ENCODE measurements at regions not wholly inside any gene's neighbourhood (a gene's known extent, or its start where the extent isn't known, plus 50 kb on each side); places are given as distances from the start of the nearest gene placed in this dataset.

GRCh38 chr5:45038366-45038987 is 229.7 kb downstream of the MRPS30 start:
- H3K27me3 Mint-ChIP-seq (ENCODE audit: low read depth in 3 of 3): no peaks in the 10 kb centered on the region
- WGBS (ENCODE audit: insufficient coverage): no CpG with 5 or more reads among the region's 3 CpGs

GRCh38 chr5:45042283-45042682 is 233.5 kb downstream of the MRPS30 start:
- H3K27me3 ChIP-seq (ENCODE audit: control insufficient read depth in 2 of 2, insufficient read depth in 2 of 2, low read length in 2 of 2): no peaks in the 10 kb centered on the region
- Mint-ChIP-seq H3K27ac (no peak overlapping the region), H3K36me3 (no peaks in the 10 kb centered on the region), H3K4me3 (no peak overlapping the region), H3K9me3 (peaks cover 0 to 4% (median 0%) of the 10 kb centered on the region in 7 donors), H3K27me3 (ENCODE audit: low read depth in 3 of 3) (no peaks in the 10 kb centered on the region), H3K4me1 (no peaks in the 10 kb centered on the region)
- H3K4me3 ChIP-seq (replicated peaks in 1 of 3; ENCODE audit: low read depth in 2 of 3, low read length in 3 of 3): no peak overlapping the region
- DNase-seq: no peak
- no peak overlapping the region for H3K9ac ChIP-seq (ENCODE audit: insufficient read depth, low read length, poor library complexity, severe bottlenecking)
- no peak overlapping the region for H3K27ac ChIP-seq (ENCODE audit: low read depth in 1 of 2, low read length in 2 of 2)
- no peaks in the 10 kb centered on the region for H3K36me3 ChIP-seq (replicated peaks in 1 of 2; ENCODE audit: control insufficient read depth in 1 of 2, insufficient read depth in 2 of 2, low read length in 2 of 2)
- H3K4me2 ChIP-seq (replicated peaks; ENCODE audit: extremely low read depth, low read length, poor library complexity, severe bottlenecking): no peak overlapping the region
- no peaks in the 10 kb centered on the region for H3K4me1 ChIP-seq (ENCODE audit: control insufficient read depth in 1 of 2, insufficient read depth in 2 of 2, low read length in 2 of 2)
- WGBS (ENCODE audit: insufficient coverage): 60% methylated on average over 1 of the region's 1 CpG
- H3K9me3 ChIP-seq (replicated peaks in 1 of 2; ENCODE audit: control insufficient read depth in 1 of 2, insufficient read depth in 1 of 2, low read length in 2 of 2): no peaks in the 10 kb centered on the region
- intact Hi-C loops (cut with micrococcal nuclease): no loop called here
- H2AFZ ChIP-seq (ENCODE audit: insufficient read depth, low read depth, low read length, poor library complexity, severe bottlenecking): no peak overlapping the region
- TF ChIP-seq CTCF (IDR thresholded peaks at IDR 0.05): no peak
- H4K20me1 ChIP-seq (ENCODE audit: insufficient read depth, low read length): no peaks in the 10 kb centered on the region
- no peaks in the 10 kb centered on the region for H3K79me2 ChIP-seq (ENCODE audit: insufficient read depth, low read length)

More at GRCh38 chr5:45038366-45038987, 229.7 kb downstream of the MRPS30 start:
- no peaks in the 10 kb centered on the region for H3K9me3 ChIP-seq (replicated peaks in 1 of 2; ENCODE audit: control insufficient read depth in 1 of 2, insufficient read depth in 1 of 2, low read length in 2 of 2)
- Mint-ChIP-seq H3K4me1 (no peaks in the 10 kb centered on the region), H3K9me3 (no peaks in the 10 kb centered on the region), H3K27ac (no peak overlapping the region), H3K4me3 (no peak overlapping the region), H3K36me3 (no peaks in the 10 kb centered on the region)
- no peaks in the 10 kb centered on the region for H3K4me1 ChIP-seq (ENCODE audit: control insufficient read depth in 1 of 2, insufficient read depth in 2 of 2, low read length in 2 of 2)
- no peak overlapping the region for H3K9ac ChIP-seq (ENCODE audit: insufficient read depth, low read length, poor library complexity, severe bottlenecking)
- H3K4me3 ChIP-seq (replicated peaks in 1 of 3; ENCODE audit: low read depth in 2 of 3, low read length in 3 of 3): no peak overlapping the region
- H3K4me2 ChIP-seq (replicated peaks; ENCODE audit: extremely low read depth, low read length, poor library complexity, severe bottlenecking): no peak overlapping the region
- no peak for DNase-seq
- H2AFZ ChIP-seq (ENCODE audit: insufficient read depth, low read depth, low read length, poor library complexity, severe bottlenecking): no peak overlapping the region
- H3K27me3 ChIP-seq (ENCODE audit: control insufficient read depth in 2 of 2, insufficient read depth in 2 of 2, low read length in 2 of 2): no peaks in the 10 kb centered on the region
- H3K27ac ChIP-seq (ENCODE audit: low read depth in 1 of 2, low read length in 2 of 2): no peak overlapping the region
- intact Hi-C loops (cut with micrococcal nuclease): no loop called here
- no peaks in the 10 kb centered on the region for H4K20me1 ChIP-seq (ENCODE audit: insufficient read depth, low read length)
- no peaks in the 10 kb centered on the region for H3K79me2 ChIP-seq (ENCODE audit: insufficient read depth, low read length)
- no peak for TF ChIP-seq CTCF (IDR thresholded peaks at IDR 0.05)
- H3K36me3 ChIP-seq (replicated peaks in 1 of 2; ENCODE audit: control insufficient read depth in 1 of 2, insufficient read depth in 2 of 2, low read length in 2 of 2): no peaks in the 10 kb centered on the region
